HTR-8/SVneo (cell line): ENCODE measurements at regions not wholly inside any gene's neighbourhood (a gene's known extent, or its start where the extent isn't known, plus 50 kb on each side); places are given as distances from the start of the nearest gene placed in this dataset.
A peak's percentile ranks its signal among the peaks of the same experiment; 100 is the strongest.

Experiments
- DNase-seq: peaks from one replicate; pipeline ENCODE4 v3.0.0; 2011; ENCODE audit warnings: low spot score, mixed read lengths; ENCODE audit not compliant: insufficient read length
- FAIRE-seq: peaks from 2 replicates; lab custom pipeline; 2011; peaks lifted over from hg19 to GRCh38; lab: Jason Lieb, UNC

GRCh38 chr20:52259295-52259694, 67.7 kb upstream of the ZFP64 start:
- DNase-seq (no peak), FAIRE-seq (peak; percentile 74)

DNA sequence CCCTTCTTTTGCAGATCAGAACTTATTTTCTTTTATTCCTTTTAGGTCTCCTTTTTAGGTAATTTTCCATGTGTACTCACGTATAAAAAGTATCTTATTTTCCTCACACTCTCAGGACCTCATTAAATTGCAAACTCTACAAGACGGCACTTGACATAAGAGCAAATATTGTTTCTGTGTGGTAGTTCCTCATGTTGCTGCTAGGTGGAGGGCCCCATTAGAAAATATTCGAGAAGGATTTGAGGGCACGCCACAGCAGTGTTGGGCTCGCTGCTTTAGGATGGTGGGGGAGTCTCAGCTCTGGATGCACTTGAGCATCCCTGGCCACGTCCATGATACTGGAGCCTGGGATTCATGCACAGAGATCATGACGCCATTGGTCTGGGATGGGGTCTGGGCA, 64.9 kb upstream of the ZFP64 start:
- FAIRE-seq (no peak), DNase-seq (no peak)

- peak; percentile 44 for FAIRE-seq
- no peak for DNase-seq
Observed at GRCh38 chr20:52252664-52253063, 61.1 kb upstream of the ZFP64 start.

DNA sequence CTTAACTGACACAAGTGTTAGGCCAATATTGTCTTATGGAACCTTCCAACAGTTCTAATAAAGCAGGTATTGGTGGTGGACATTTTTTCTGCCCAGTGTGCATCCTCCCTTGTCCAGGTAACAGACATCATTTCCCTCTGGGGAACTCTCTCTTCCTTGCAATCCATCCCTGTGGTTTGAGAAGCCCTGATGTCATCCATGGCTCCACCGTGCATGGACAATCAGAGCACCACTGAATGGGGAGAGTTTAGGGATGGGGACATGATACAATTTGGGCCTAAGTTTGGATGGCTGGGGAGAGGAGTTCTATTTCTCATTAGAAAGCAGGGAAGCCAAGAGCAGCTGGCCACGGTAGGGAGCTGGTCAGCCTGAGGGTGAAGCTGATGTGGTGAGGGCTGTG, 60.2 kb upstream of the ZFP64 start:
- FAIRE-seq (peak; percentile 26), DNase-seq (no peak)

DNA sequence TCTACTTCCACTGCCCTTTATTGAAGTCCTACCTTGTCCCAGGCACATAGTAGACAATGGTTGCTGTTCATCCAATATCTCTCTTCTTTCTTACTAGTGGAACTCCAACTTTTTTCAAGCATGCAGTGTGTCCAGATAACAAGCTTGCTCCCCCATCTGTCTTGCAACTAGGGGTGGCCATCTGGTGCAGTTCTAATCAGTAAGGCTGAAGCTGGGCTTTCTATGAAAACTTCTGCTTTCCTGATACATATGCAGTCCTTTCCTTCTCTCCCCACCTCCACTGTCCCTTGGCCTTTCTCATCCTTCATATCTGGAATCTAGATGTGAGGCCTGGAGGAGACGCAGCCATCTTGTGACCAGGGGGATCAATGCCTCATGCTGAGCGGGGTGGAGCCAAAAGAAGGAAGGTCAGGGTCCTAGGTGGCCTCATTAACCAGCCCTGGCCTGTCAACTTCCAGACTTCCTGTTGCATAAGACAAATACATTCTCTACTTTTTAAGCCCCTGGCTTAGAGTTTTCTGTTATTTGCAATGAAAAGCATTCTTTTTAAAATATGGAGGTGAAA, 59.6 kb upstream of the ZFP64 start:
- FAIRE-seq, result peak; percentile 48
- no peak for DNase-seq

GRCh38 chr20:52247548-52247947, 56.0 kb upstream of the ZFP64 start:
- DNase-seq, result no peak
- FAIRE-seq, result no peak

GRCh38 chr20:52246366-52246765, 54.8 kb upstream of the ZFP64 start:
- FAIRE-seq (peak; percentile 52), DNase-seq (no peak)

DNA sequence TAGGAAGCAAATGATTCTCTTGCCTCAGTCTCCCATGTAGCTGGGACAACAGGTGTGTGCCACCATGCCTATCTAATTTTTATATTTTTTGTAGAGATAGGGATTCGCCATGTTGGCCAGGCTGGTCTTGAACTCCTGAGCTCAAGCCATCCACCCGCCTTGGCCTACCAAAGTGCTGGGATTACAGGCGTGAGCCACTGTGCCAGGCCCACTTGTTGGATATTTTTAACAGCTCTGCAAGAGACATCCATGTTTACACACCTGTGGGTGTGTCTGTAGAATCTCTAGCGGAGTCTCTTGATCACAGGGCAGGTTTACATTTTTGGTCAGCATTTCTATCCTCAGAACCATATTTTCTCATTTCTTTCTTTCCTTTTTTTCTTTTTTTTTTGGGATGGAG, 53.1 kb upstream of the ZFP64 start:
- DNase-seq, result no peak
- no peak for FAIRE-seq

- DNase-seq (peak; percentile 52), FAIRE-seq (no peak)
Observed at GRCh38 chr20:52242237-52243230, 51.0 kb upstream of the ZFP64 start.
